Loucy (cell line): ENCODE measurements at regions not wholly inside any gene's neighbourhood (a gene's known extent, or its start where the extent isn't known, plus 50 kb on each side); places are given as distances from the start of the nearest gene placed in this dataset.

ENCODE experiments used
- H2AFZ ChIP-seq: fragments of 200-600 bp; sonication (generic); 2 replicates; pipeline ENCODE4 v1.6.0; 2016; ENCODE audit warnings: antibody characterized with exemption, mild to moderate bottlenecking, low read length, moderate library complexity
- H3F3A ChIP-seq: fragments of 200-600 bp; 2 replicates; pipeline ENCODE4 v1.6.0; 2016; ENCODE audit warnings: antibody characterized with exemption, low read depth, mild to moderate bottlenecking
- H3K27me3 ChIP-seq: fragments of 200-600 bp; sonication (generic); 2 replicates; pipeline ENCODE4 v1.6.1; 2014; ENCODE audit warnings: low read length, mild to moderate bottlenecking; ENCODE audit not compliant: insufficient read depth, poor library complexity, severe bottlenecking
- H3K36me3 ChIP-seq: fragments of 200-600 bp; sonication (generic); 2 replicates; pipeline ENCODE4 v1.6.1; 2016; ENCODE audit warnings: low read length; ENCODE audit not compliant: insufficient read depth
- H3K4me1 ChIP-seq: fragments of 200-600 bp; sonication (generic); 2 replicates; pipeline ENCODE4 v1.5.1; 2014; ENCODE audit warnings: low read length, mild to moderate bottlenecking; ENCODE audit not compliant: insufficient read depth, poor library complexity, severe bottlenecking
- H3K4me2 ChIP-seq: fragments of 200-600 bp; sonication (generic); 2 replicates; pipeline ENCODE4 v1.6.0; 2014; ENCODE audit warnings: antibody characterized with exemption, low read length, low read depth, mild to moderate bottlenecking; ENCODE audit not compliant: poor library complexity, severe bottlenecking
- H3K4me3 ChIP-seq: fragments of 200-600 bp; sonication (generic); 2 replicates; pipeline ENCODE4 v1.5.1; 2014; ENCODE audit warnings: low read length, mild to moderate bottlenecking, mixed read lengths; ENCODE audit not compliant: poor library complexity, severe bottlenecking
- H3K79me2 ChIP-seq: fragments of 200-600 bp; sonication (generic); 2 replicates; pipeline ENCODE4 v1.6.1; 2014; ENCODE audit warnings: low read length; ENCODE audit not compliant: insufficient read depth
- H3K9ac ChIP-seq: fragments of 200-600 bp; sonication (generic); 2 replicates; pipeline ENCODE4 v1.6.0; 2014; ENCODE audit warnings: mild to moderate bottlenecking, low read depth, low read length, moderate library complexity; ENCODE audit not compliant: poor library complexity, severe bottlenecking
- H3K9me2 ChIP-seq: fragments of 200-600 bp; sonication (generic); replicated peaks from 2 replicates; pipeline ENCODE4 v1.6.1; 2016; ENCODE audit warnings: low read depth, low read length, mixed read lengths
- H3K9me3 ChIP-seq: fragments of 200-600 bp; sonication (generic); 2 replicates; pipeline ENCODE4 v1.6.1; 2014; ENCODE audit warnings: mild to moderate bottlenecking, antibody characterized with exemption, low read length, low read depth; ENCODE audit not compliant: insufficient read depth
- H4K20me1 ChIP-seq: fragments of 200-600 bp; sonication (generic); 2 replicates; pipeline ENCODE4 v1.6.0; 2014; ENCODE audit warnings: antibody characterized with exemption, low read length, mild to moderate bottlenecking; ENCODE audit not compliant: insufficient read depth, poor library complexity, severe bottlenecking
- EZH2phosphoT487 ChIP-seq: fragments of 200-600 bp; IDR thresholded peaks from 2 replicates; pipeline ENCODE4 v1.6.1; 2018; ENCODE audit warnings: antibody characterized with exemption, mild to moderate bottlenecking, moderate library complexity, borderline replicate concordance
- TF ChIP-seq, protein P1 (sequence below): fragments of 200-600 bp; sonication (generic); conservative IDR thresholded peaks from 2 replicates; pipeline ENCODE4 v1.5.1; 2014; ENCODE audit warnings: mild to moderate bottlenecking, antibody characterized with exemption, low read length

DNA sequence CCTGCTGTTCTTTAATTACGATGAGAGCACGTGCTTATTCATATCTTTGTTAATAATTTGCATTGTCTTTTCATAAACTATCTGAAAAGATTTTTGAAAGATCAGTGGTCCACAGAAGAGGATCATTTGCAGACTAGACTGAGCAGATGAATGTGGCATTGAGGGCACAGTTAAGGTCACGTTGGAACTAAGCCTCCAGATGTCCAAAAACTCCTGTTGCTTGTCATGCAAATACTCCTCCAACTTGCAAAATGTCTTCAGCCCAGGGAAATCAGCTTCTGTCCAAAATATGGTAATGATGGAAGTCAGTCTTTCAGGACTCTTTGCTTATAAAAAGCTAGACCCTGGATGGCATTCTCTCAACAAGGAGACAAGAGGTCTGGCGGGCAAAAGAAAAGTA, 201.6 kb upstream of the TMEM260 start:
- H3K9me3 ChIP-seq, result peaks cover 12% of the 10 kb centered on the region
- H3K79me2 ChIP-seq, result no peaks in the 10 kb centered on the region
- no peaks in the 10 kb centered on the region for H4K20me1 ChIP-seq
- H3K4me1 ChIP-seq, result peaks cover 34% of the 10 kb centered on the region
- H3K9me2 ChIP-seq, result no peaks in the 10 kb centered on the region
- H3F3A ChIP-seq, result no peaks in the 10 kb centered on the region
- TF ChIP-seq, protein P1, sequence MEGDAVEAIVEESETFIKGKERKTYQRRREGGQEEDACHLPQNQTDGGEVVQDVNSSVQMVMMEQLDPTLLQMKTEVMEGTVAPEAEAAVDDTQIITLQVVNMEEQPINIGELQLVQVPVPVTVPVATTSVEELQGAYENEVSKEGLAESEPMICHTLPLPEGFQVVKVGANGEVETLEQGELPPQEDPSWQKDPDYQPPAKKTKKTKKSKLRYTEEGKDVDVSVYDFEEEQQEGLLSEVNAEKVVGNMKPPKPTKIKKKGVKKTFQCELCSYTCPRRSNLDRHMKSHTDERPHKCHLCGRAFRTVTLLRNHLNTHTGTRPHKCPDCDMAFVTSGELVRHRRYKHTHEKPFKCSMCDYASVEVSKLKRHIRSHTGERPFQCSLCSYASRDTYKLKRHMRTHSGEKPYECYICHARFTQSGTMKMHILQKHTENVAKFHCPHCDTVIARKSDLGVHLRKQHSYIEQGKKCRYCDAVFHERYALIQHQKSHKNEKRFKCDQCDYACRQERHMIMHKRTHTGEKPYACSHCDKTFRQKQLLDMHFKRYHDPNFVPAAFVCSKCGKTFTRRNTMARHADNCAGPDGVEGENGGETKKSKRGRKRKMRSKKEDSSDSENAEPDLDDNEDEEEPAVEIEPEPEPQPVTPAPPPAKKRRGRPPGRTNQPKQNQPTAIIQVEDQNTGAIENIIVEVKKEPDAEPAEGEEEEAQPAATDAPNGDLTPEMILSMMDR, result no peak
- no peak for TF ChIP-seq EZH2phosphoT487
- H2AFZ ChIP-seq, result no peak overlapping the region
- H3K27me3 ChIP-seq, result no peaks in the 10 kb centered on the region
- H3K4me3 ChIP-seq, result no peak overlapping the region
- H3K9ac ChIP-seq, result no peak overlapping the region
- H3K36me3 ChIP-seq, result no peaks in the 10 kb centered on the region
- no peak overlapping the region for H3K4me2 ChIP-seq

DNA sequence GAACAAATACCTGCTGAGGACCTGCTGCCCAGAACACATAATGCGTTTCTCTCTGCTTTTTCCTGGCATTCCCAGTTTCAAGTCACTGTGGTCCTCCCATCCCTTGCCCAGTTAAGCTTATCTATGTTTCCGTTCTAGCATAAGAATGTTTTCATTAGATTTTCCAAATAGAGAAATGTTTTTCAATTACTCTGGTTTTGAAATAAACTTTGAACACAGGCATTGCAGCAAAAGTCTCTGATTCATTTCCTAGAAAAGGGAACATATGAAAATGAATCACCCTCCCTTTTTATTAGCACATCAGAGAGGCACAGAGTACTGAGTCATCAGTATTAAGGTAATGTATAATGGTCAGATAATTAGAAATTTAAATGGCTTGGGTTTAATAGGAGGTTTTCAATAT, 201.1 kb upstream of the TMEM260 start:
- Histone ChIP-seq H3F3A (no peaks in the 10 kb centered on the region), H3K9me3 (peaks cover 15% of the 10 kb centered on the region), H4K20me1 (no peaks in the 10 kb centered on the region), H3K9ac (no peak overlapping the region), H3K4me2 (no peak overlapping the region), H3K4me3 (no peak overlapping the region), H3K4me1 (peaks cover 34% of the 10 kb centered on the region), H3K36me3 (no peaks in the 10 kb centered on the region), H3K27me3 (no peaks in the 10 kb centered on the region), H2AFZ (no peak overlapping the region), H3K9me2 (no peaks in the 10 kb centered on the region), H3K79me2 (no peaks in the 10 kb centered on the region)
- TF ChIP-seq, protein P1, result no peak
- no peak for TF ChIP-seq EZH2phosphoT487

DNA sequence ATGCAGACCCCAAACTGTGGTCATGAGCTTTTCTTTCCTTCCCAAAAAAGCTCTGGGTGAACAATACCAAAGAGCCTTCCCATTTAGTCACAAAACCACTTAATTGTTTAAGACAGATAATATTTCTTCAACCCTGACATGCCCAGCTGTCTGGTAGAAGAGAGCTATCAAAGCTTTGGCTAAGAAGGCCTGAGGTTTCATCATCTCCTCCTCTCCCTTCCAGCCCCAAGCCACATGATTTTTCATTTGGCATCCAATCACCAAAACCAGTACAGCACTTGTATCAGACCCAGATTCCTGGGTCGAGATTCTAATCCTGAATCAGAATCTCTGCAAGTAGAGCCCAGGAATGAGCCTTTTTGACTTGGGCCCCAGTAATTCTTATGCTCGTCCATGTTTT, 199.6 kb upstream of the TMEM260 start:
- no peak overlapping the region for H2AFZ ChIP-seq

More for the DNA sequence above, 199.6 kb upstream of the TMEM260 start:
- Histone ChIP-seq H4K20me1 (no peaks in the 10 kb centered on the region), H3K4me2 (no peak overlapping the region), H3K9ac (peak overlapping the region; percentile 7), H3K9me3 (peaks cover 27% of the 10 kb centered on the region), H3K27me3 (no peaks in the 10 kb centered on the region), H3K36me3 (no peaks in the 10 kb centered on the region), H3K79me2 (no peaks in the 10 kb centered on the region), H3K4me3 (no peak overlapping the region), H3K9me2 (no peaks in the 10 kb centered on the region), H3F3A (0 out of 2 replicates have a peak, but pooled peaks cover 2% of the 10 kb centered on the region), H3K4me1 (peaks cover 34% of the 10 kb centered on the region)
- TF ChIP-seq EZH2phosphoT487, result no peak
- TF ChIP-seq, protein P1, result no peak
